HG03432 (cell line): ENCODE measurements at regions not wholly inside any gene's neighbourhood (a gene's known extent, or its start where the extent isn't known, plus 50 kb on each side); places are given as distances from the start of the nearest gene placed in this dataset.
"Not testable (repeated sequence)": the region's sequence is repeated elsewhere in the genome, so short reads cannot be mapped to it uniquely, and the experiment has no call there.

ENCODE experiments used
- ATAC-seq: cut with Tn5 transposase; IDR thresholded peaks from one replicate; pipeline ENCODE4 v1.9.1; 2021; ENCODE audit warnings: mild to moderate bottlenecking, moderate library complexity; ENCODE audit not compliant: unreplicated experiment

DNA sequence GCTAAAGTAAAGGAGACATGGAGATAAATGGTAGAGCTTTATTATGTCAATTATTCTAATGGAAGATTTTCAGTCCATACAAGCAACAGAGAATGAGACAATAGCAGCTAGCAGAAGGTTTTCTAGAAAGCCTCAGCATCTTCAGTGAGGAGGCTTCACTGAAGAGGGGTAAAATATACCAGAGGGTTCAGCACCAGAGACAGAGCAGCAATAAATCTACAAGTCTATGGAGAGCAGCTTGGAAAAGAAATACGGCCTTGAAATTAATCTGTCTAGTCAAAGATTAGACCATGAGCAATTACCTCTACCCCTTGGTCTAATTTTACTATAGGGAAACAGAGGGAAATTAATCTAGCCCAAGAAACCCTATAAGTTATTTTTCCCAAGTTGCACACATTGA, 185.7 kb upstream of the CRIM1 start:
- ATAC-seq, result no peak

GRCh38 chr2:36168115-36168514, 187.5 kb upstream of the CRIM1 start:
- ATAC-seq, result no peak

GRCh38 chr2:36165132-36165531, 190.4 kb upstream of the CRIM1 start:
- peak; percentile 63 for ATAC-seq

DNA sequence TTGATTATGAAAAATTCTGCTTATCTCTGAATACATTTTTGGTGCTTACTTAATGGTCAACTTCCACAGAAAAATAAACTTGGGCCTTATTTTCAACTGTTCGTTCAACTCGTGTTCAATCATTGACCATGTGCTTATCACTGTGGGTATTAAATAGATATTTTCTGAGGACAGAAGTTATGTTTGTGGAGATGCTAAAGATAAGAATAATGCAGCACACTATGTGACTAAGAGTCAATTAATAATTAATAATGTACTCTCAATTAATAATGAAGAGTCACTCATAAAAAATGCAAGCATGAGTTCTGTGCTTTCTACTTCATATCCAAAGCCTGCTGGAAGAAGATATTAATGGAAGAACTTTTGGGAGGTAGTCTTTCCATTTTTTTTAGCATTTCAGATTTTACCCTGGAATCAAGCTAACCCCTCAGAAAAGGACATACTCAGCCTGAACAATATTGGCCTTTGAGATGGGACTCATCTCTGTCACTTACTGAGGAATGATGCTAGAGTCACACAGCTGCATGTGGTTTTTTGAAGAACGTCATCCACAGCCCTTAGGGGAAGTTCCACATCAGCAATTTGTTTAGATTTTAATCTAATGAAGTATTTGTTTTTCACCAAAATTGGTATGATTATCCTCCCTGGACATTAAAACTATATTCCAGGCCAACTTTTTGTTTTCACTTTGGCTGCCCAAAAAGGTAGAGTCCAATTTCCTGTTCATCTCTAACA, 191.9 kb upstream of the CRIM1 start:
- peak; percentile 66 for ATAC-seq

GRCh38 chr2:36157093-36157492, 198.5 kb upstream of the CRIM1 start:
- ATAC-seq, result not testable (repeated sequence)

GRCh38 chr2:36147670-36148390, 207.7 kb upstream of the CRIM1 start:
- ATAC-seq, result peak; percentile 98

DNA sequence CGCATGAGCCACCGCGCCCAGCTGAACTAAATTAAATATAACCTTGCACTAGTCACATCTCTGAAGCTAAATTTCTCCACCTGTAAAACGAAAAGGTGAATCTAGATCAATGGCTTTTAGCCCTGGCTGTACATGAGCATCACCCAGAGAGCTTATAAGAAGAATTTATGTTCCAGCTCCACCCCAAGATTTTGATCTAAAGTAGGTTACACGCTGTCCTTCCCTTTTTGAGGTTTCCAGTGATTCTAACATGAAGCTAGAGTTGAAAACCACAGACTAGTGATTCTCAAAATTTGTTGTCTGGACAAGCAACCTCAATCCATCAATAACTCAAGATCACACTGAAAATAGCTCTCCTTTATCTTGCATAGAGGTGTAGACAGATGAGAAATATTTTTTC, 208.8 kb upstream of the CRIM1 start:
- ATAC-seq, result no peak

- ATAC-seq, result no peak
Measured at GRCh38 chr2:36140391-36140790, 215.2 kb upstream of the CRIM1 start.

- no peak for ATAC-seq
Measured at GRCh38 chr2:36137612-36138011, 218.0 kb upstream of the CRIM1 start.

DNA sequence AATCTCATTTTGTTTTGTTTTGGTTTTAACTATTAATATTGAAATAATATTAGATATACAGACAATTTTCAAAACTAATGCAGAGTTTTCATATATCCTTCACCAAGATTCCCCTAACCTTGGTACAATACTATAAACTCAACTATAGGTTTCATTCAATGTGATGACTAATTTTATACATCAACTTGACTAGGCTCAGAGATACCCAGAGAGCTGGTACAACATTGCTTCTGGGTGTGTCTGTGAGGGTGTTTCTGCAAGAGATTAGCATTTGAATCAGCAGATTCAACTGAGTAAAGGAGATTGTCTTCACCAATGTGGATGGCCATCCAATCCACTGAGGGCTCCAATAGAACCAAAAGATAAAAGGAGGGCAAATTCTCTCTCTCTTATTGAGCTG, 221.3 kb upstream of the CRIM1 start:
- no peak for ATAC-seq

DNA sequence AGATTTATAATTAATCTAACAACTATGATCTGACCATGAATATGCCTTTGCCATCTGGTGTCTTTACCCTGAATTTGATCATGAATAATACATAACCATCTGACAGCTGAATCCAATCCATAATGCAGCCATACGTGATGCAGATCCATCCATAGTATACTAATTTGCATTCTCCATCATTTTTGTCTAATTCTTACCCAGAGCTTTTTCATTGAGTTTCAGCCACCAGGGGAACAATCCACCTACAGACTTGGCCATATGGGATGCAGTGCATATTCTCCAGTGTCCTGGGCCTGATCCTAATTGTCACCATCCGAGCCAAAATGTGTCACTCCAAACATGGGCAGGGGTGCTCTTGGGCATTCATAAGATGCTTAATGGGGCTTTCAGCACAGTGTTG, 227.2 kb upstream of the CRIM1 start:
- no peak for ATAC-seq

DNA sequence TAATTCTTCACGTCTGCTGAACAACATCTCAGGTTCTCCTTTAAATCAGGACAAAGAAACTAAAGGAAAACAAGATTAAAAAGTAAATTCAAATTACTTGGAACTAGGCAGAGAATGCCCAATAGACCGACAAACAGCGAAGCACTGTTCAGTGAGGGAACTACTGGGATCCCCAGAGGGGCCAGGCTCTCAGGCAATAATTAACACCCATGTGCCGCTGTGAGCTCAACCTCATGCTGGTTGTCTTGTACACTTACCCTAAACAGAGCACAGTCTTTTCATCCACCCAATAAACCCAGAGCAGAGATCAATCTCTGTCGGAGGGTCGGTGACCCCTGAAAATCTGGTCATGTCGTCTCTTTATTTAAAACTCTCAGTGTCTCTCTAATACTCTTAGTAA, 229.9 kb upstream of the CRIM1 start:
- ATAC-seq, result no peak

DNA sequence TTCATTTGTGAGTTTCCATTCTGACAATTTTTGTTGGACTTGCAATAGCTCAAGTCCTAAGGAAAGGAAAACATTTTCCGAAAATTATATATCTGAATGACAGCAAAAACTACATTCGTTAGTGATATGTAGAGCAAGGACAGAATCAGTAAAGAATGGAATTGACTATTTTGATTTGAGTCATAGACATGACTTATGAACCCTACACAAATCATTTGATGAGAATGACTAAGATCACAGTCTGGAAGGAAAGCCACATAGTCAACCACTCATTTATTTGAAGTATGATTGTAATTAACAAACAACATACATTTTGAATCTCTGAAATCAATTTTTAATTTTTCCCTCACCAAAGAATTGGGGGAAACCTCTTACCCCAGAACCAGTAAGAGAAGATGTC, 231.6 kb upstream of the CRIM1 start:
- ATAC-seq, result no peak

DNA sequence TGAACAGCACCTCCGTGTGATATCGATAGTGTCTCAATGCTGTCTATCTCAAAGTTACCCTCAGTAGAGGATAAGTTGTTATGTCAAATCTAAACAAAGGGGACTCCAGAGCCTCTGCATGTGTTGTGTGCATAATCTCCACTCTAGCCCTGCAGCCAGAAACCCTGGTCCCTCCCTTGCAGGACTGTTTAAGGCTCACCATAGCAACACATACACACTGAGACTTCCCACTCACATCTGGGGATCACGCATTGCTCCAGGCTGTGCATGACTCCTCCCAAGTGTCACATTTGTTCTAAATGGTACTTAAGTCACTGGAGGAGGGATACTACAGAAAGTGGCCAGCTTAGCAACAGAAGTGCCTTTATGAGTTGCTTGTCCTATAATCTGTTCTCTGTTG, 258.6 kb upstream of the CRIM1 start:
- ATAC-seq, result no peak

- ATAC-seq, result not testable (repeated sequence)
Measured at GRCh38 chr2:36091844-36092741, 263.5 kb upstream of the CRIM1 start.

DNA sequence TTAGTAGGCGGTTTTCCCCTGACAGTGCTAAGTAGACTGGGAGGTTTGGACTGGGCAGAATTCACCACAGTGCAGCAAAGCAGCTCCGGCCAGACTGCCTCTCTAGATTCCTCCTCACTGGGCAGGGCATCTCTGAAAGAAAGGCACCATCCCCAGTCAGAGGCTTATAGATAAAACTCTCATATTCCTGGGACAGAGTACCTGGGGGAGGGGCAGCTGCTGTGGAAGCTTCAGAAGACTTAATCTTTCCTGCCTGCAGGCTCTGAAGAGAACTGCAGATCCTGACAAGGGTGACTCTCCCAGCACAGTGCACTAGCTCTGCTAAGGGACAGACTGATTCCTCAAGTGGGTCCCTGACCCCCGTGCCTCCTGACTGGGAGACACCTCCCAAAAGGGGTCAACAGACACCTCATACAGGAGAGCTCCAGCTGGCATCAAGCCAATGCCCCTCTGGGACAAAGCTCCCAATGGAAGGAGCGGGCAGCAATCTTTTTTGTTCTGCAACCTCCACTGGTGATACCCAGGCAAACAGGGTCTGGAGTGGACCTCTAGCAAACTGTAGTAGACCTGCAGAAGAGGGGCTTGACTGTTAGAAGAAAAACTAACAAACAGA, 266.8 kb upstream of the CRIM1 start:
- no peak for ATAC-seq

DNA sequence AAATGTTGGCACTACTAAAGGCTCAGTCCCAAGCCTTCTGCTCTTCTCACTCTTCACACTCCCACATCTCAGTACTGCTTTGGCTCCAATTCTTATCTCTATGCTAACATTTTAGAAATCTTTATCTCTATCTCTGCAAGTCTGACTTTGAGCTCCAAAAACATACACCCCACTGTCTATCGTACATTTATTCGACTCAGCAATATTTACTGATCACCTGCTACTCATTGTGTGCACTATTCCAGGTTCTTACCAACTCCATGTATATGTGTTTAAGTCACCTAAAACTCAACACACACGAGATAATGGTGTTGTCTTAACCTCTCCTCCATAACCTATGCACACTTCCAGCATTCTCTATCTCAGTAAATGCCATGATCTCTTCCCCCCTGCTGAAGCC, 268.2 kb upstream of the CRIM1 start:
- no peak for ATAC-seq

- no peak for ATAC-seq
Measured at GRCh38 chr2:36079793-36080192, 275.8 kb upstream of the CRIM1 start.

DNA sequence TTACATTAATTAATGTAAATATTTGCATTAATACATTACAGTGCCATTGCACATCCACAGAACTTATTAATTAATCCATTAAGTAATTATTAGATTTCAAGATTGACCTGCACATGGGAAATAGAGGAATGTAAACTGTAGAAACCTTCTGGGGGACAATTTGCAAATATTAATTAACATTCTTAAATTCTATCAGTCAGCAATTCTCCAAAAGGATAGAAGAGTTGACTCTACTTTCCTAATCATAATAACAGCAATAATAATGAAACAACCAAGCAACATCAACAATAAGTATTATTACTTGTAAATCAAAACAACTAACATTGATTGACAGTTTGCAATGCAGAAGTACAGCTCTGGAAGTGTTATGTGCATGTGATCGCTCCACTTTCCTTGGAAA, 281.6 kb upstream of the CRIM1 start:
- no peak for ATAC-seq

GRCh38 chr2:36071698-36072097, 283.9 kb upstream of the CRIM1 start:
- ATAC-seq, result no peak

GRCh38 chr2:36069074-36069473, 286.5 kb upstream of the CRIM1 start:
- no peak for ATAC-seq
